Muscle of arm (tissue), 1 donor: ENCODE measurements at regions not wholly inside any gene's neighbourhood (a gene's known extent, or its start where the extent isn't known, plus 50 kb on each side); places are given as distances from the start of the nearest gene placed in this dataset.
"Not testable (repeated sequence)": the region's sequence is repeated elsewhere in the genome, so short reads cannot be mapped to it uniquely, and the experiment has no call there.

ENCODE experiments used
- DNase-seq: peaks from one replicate; pipeline ENCODE4 v3.0.0-alpha.2; 2013

DNA sequence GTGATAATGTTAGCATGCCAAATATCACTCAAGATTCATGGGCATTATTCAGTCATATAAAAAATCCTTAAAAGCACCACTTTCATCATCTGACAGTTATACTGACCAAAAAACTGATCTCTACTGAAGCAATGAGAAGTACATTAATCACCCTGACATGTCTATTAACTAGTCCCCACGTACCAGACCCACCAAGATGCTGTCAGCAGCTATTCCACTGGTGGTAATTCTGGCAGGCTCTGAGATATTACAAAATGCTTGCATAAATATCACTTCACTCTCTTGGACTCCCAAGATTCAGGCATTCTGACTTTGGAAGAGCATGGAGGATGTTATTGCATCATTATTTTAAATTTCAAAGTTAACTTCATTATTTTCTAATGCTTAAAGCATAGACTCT, 717.0 kb downstream of the DNAH5 start:
- no peak for DNase-seq

DNA sequence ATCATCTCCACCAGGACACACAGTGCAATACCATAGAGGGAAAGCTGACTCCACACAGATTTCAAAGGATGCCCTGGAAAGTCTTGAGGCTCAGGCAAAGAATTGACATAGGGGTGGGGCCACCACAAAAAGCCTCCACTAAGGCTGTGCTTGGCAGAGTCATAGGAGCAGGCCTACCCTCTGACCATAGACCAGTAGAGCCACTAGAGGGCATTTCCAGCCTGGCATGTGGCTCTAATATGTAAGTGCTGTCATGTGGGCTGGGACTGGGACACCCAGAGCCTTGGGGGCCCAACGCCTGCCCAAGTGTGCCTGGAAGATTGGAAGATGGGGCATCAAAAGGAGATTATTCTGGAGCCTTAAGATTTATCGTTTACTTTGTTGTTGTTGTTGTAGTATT, 726.0 kb downstream of the DNAH5 start:
- no peak for DNase-seq

DNA sequence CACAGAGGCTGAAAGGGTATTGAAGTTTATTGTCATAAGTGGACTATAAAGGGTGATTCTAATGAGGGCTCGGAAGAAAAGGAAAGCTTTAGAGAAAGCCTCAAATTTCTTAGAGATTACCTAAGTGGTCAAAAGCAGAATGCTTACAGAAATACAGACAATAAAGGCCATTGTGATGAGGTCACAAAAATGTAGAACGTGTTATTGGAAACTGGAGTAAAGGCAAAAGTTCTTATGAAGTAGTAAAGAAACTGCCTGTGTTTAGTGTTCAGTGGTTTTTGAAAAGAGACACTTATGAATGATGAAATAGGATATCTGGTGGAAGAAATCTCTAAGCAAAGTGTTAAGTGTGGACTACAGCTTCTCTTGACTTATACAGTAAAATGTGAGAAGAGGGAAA, 726.9 kb downstream of the DNAH5 start:
- DNase-seq, result no peak

DNA sequence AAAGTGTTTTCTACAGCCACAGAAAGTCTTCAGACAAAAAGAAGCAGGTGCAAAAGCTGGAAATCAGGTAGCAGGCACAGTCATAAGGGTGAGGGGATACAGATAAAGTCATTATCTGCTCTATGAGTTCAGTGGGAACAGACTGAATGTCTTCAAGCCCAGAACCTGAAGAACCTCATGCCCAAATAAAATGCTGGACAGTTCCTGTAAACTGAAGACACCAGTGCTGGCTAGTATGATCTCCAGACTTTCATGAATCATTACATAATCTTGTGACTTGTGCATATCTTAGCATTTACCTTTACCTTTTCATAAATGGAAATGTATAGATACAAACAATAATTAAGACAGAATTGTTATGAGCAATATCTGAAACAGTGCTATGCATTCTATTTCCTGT, 728.7 kb downstream of the DNAH5 start:
- DNase-seq, result no peak

DNA sequence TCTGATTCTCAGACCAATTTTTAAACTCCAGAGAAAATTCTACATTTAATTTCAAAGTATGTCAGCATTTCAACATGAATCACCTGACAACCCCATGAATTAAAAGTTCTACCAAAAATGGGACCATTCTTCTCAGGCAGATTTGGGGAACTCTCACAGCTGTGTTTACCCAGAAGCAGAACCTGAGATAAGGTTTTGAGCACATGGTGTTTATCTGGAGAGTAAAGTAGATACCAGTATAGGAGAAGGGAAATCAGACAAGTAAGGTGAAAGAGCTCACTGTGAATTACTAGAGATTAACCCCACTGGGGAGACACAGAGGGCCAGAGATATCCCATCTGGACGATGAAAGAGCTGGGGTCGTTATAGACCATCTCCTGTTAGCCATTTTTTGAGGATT, 729.1 kb downstream of the DNAH5 start:
- DNase-seq, result no peak

DNA sequence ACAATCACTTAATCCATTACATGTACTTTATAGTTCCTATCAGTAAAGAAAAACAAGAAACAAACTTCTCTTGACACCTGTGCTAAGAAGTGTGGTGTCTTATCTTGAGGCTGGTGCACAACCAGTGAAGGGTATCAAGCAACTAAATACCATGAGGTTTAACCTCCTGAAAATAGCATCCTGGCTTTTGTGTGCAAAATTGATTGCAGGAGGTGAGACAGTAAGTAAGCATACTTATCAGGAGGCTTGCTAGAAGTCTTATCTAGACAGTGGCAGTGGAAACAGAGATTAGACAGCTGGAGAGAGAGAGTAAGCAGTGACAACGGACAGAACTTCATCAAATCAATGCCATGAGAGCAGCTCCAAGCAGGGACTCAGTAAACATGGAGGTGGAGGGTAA, 730.3 kb downstream of the DNAH5 start:
- no peak for DNase-seq

DNA sequence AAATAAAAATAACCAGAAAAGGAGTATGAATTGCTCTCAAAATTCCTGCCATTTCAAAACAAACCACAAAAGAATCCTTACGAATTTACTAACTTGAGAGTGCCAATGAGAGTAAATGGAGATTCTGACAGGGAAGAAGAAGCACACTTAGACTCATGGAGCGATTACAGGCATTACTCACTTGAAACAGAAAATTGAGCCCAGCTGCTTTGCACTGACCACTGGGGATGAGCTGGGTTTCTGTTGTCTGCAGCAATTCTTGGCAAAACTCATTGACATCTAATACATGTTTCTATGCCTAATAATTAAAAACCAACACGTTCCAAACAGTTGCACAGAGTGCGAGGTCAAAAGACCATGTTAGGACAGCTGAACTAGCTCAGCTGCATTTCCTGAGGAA, 731.6 kb downstream of the DNAH5 start:
- peak; percentile 17 for DNase-seq

DNA sequence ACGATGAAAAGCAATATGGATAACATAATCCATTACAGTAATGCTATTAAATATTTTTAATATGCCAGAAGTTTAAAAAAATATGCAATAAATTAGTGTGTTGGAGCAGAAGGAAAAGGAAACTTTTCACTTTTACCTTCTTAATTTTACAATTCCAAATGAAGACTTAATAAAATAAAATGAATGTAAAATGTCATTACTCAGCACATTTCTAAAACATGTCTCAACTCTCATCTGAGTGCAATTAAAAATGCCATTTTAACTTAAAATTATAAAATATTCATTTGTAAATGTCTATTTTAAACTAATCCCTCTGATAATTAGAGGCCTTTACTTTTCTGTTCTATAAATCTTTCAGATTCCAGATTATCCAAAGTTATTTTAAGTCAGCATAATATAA, 733.4 kb downstream of the DNAH5 start:
- no peak for DNase-seq

DNA sequence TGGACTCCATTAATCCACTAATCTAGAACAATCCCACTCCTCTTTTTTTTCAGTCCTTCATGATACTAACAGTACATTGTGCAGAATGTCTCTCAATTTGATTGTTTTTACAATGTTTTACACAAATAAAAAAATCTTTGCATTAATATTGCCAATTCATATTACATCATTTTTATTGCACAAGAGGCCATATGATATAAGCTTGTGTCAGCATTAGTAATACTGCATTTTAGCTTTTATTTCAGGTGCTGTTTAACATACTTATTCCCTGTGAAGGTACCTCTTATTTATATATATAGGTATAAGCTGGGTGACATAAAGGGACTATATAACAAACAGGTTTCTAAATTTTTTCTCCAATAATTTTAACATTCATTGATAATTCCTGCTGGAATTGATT, 737.4 kb downstream of the DNAH5 start:
- DNase-seq, result no peak

DNA sequence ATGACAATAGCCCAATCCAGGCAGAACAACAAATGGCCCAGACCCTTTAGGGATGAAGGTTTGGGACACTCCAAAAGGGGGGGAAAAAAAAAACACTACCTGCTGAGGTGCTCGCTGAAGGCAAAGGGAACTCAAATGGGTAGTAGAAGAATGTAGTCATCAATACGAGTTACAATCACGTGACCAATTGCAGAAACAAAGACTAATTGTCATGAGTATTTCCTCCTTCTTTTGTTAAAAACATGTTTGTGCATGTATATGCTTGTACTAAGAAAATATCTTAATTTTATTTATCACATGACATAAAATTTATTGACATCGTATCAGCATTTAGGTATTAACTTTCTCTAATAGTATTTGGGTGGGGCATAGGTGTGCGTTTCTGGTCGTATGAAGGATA, 743.5 kb downstream of the DNAH5 start:
- no peak for DNase-seq

DNA sequence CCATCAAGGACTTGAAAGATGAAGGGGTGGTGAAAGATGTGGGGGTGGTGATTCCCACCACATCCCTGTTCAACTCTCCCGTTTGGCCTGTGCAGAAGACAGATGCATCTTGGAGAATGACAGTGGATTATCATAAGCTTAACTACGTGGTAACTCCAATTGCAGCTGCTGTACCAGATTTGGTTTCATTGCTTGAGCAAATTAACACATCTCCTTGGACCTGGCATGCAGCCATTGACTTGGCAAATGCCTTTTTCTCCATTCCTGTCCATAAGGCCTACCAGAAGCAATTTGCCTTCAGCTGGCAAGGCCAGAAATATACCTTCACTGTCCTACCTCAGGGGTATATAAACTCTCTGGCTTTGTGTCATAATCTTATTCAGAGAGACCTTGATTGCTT, 746.3 kb downstream of the DNAH5 start:
- not testable (repeated sequence) for DNase-seq

DNA sequence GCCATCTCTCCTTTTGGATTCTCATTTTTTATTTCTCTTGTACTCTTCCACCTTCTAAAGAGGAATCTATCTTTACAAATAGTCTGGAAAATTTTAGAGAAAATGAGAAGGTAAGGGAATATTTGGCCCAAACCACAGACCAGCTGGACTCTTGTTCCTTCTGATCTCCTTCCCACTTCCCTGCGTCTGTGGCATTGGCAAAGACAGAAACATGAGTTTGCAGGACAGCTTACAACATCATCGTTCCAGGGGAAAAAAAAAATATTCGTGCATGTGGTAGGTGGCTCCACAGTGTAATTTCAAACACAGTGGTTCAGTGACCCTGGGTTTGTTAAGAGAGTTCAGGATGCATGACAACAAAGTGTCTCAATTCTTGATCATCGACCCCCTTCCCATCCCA, 755.0 kb downstream of the DNAH5 start:
- no peak for DNase-seq

DNA sequence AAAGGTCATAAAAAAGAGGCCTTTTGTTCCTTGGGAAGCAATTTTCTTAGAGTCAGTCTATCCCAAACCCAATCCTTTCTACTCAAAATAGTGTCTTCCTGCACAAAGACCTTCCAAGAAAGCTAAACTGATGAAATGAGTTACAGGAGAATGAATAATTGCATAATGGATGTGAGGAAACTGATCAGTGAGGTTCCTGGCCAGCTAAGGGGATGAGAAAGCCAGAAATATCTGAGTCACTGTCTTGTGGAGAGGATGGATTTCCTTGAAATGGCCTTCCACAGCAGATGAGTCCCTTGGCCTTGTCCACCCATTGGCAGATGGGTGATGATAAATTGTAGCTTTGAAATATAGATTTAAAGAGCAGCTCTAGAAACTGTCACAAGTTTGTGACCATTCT, 756.1 kb downstream of the DNAH5 start:
- peak; percentile 31 for DNase-seq

DNA sequence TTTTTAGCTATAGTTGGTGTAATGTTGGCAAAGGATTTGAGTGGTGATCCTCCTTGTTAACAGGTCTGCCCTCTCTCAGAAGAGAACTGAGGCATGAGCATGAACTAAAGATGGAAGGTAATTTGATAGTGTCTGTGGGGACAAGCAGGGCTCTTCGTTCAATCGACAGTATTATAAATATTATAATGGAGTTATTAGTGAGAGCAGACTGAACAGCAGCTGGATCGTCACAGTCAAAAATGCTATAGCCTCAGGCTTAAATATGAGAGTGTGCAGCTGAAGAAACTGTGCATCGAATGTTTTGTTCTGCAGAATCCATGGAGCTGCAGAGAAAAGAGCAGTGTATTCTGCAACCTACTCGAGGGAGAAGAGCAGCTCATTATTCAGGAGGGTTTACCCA, 757.3 kb downstream of the DNAH5 start:
- no peak for DNase-seq

DNA sequence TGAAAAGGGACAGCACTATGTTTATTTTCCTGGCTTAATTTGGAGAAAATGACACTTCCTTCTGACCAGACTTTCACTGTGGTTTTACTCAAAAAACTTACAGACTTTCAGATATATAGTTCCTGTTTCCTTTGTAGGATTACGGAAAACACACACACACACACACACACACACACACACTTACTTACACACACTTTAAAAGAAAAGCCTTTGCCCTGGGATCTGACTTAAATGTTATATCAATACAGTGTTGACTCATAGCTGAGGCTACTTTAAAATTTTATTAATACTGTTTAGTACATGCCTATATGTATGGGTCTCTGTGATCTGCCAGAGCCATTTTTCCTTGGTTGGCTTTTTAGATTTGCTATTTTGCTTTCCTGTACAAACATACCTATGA, 758.3 kb downstream of the DNAH5 start:
- DNase-seq, result no peak

DNA sequence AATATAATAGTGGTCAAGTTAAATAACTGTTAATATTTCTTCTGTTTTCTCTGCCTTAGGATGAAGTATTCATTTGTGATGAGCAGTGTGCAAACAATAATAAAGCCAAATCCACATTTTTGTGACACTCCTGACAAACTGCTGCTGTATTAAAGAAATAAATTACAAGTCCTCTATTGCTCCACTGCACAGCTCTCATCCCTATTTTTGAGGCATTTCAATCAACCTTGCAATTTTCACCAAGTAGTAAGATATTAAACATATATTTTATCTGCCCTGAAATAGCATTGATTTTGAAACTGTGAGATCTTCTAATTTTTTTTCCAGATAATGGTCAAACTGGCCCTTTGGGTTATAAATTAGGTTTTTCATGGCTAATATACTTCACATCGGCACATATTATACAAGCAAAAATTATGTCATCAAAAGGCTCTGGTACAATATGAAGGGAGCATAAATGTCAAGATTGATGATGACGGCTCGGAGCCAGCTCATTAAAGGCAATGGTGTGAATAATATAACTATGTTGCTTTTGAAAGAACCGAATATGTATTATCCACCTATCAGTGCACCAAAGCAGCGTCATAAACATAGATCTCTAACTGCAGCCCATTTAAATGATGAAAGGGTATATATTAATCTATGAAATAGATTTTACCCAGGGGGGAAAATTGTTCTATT, 764.9 kb downstream of the DNAH5 start:
- DNase-seq, result no peak

DNA sequence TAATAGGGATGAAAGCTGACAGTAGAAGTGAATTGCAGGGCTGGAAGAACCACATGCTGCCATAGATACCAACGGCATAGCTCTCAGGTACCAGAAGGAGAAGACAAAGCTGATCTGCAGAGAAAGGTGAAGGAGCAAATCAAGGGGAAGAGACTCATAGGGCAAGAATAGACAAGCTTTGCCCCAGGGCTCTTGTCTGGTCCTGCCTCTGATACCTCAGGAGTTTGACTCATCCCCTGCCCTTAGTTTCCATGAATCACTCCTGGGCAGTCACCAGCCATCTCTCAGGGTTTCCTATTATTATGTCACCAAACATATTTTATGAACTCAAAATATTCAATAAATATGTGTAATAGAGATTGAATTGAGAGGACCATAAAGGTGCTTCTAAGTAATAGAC, 800.9 kb downstream of the DNAH5 start:
- no peak for DNase-seq

DNA sequence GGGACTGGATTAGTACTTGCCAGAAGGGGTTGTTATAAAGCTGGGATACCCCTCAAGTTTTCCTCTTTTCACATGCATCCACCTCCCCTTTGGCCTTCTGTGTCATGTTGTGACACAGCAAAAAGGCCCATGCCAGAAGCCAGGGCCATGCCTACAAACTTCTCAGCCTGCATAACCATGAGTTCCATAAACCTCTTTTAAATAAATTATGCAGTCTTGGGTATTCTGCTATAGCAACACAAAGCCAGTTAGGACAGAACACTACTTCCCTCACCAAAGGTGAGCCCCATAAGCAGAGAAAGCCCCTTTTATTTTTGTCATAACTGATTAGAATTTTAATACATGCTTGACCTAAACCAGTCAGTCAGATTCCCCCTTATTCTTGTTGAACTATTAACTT, 801.3 kb downstream of the DNAH5 start:
- DNase-seq, result no peak

DNA sequence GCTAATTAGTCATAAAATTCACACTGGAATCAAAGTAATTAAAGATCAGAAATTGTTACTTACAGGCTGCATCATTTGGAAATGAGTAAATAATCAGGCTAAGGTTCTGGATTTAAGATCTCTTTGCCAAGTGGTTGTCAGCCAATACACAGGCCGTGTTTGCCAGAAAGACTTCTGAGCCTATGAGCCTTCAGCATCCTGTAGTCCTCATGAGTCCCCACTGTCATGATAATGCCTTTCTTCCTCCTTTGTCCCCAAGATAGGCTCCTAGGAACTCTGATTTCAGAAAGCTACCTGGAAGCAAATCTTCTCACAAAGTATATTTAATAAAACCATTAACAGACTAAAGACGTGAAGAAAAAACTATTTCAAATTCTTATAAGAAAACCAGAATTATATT, 810.5 kb downstream of the DNAH5 start:
- no peak for DNase-seq

DNA sequence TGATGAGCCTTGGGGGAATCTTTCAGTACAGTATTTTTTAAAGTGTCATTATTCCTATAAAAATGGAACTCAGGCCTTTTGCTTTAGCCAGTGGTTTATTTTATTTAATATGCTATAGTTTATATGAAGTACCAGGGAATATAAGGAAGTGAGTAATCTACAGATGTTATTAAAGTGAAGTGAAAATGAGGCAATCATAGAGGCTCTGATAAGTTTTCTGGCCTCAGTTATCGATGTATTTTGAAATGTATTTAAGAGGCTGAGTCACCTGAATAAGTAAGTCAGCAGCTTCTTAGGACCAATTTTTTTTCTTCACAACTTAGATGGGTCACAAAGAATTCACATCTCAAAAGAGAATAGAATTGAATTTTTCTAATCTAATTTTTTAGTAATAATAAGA, 829.0 kb downstream of the DNAH5 start:
- no peak for DNase-seq

DNA sequence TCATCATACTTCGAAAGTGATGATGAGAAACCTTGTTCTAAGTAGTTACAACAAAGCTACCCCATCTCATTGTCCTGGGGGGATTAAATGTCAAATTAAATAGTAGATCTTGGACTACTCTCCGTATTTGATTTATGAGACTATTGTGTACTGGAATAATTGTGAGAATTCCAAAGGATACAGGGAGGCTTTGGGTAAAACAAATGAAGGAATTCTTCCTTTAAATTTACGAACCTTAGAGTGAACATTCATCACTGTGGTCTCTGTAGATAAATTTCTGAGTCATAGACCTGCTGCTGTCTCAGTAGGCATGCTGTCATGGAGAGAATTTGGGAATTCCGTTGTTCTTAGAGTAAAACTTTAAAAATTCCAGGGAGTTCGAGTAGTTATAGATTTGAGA, 836.2 kb downstream of the DNAH5 start:
- no peak for DNase-seq

DNA sequence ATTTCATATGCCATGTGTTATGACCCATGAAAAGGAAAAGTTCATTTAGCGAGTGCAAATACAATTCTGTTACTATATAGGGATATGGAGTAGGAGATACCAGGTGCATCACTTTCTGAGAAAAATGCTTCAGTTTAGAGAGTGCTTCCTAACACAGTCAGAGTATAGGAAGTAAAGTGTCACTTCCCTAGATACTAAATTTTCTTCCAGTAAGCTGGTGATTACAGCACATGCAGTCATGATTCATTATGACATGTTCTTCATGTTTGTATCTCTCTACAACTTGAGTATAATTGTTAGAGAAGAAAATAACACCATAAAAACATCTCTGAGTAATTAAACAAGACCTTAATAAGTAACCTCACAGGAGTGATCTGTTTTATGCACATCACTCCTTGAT, 837.0 kb downstream of the DNAH5 start:
- no peak for DNase-seq

DNA sequence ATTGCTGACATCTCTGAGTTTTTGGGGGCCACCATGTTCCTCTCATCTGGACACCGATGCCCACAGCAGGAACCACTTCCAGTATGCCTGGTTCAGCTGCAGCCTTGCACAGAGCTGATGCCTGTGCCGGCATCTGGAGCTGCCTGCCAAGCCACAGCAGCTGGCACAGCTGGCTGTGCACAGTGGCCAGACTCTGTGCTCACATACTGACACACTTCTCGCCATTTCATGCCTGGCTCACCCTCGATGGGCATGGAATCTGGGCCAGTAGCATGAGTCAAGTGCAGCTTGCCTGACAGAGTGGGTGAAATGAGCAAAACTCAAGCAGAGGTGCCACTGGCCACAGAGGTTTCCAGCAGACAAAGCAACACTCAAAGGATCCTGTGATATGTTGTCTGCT, 863.4 kb downstream of the DNAH5 start:
- no peak for DNase-seq

DNA sequence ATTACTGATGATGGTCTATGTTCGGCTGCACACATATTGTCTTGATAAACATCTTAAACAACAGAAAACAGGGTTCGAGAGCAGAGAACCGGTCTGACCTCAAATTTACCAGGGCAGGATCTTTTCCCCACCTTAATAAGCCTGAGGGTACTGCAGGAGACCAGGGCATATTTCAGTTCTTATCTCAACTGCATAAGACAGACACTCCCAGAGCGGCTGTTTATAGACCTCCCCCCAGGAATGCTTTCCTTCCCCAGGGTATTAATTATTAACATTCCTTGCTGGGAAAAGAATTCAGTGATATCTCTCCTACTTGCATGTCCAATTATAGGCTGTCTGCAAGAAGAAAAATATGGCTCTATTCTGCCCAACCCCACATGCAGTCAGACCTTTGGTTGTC, 871.6 kb downstream of the DNAH5 start:
- not testable (repeated sequence) for DNase-seq

DNA sequence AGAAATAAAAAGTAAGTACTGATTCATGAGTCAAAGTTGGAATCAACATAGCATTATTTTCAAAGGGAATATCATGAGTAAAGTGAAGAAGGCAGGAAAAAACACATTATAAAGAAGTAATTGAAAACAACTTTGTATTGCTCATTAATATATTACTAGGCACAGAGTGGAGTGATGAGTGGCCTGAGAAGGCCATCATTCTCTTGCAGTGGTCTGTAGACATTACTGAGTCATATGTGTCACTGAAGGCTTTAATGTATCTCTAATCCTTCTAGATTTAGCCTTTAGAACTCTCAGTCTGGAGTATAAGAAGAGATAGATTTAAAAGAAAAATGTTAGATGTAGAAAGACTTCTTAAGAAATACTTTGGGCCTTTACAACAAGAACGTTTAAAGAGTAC, 881.4 kb downstream of the DNAH5 start:
- no peak for DNase-seq
